NCI-H510A treated with DMSO at 0.1 percent for 48 hours (cell line): ENCODE measurements at regions not wholly inside any gene's neighbourhood (a gene's known extent, or its start where the extent isn't known, plus 50 kb on each side); places are given as distances from the start of the nearest gene placed in this dataset.

ENCODE experiments used
- DNase-seq: peaks from one replicate; lab custom pipeline; 2025; lab: John Stamatoyannopoulos, UW

DNA sequence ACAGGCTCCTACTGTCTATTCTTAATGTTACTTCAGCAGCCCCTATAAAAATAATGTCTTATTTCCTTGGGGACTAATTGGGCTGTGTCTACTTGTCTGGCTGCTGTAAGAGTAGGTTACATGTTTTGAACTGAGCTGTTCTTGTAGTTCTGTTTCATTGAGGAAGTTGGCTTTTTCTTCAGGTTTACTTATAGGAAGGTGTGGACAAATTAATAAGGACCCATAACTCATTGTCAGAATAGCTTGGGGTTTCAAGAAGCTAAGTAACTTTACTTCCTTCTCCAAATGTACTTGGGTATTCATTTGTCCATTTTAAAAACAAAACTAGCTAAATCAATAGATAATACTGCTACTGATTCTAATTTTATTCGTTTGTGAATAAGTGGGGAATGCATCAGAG lies 487.2 kb downstream of the FAT4 start:
- no peak for DNase-seq

- no peak for DNase-seq
These were observed 493.3 kb downstream of the FAT4 start for GRCh38 chr4:125808022-125808421.

DNA sequence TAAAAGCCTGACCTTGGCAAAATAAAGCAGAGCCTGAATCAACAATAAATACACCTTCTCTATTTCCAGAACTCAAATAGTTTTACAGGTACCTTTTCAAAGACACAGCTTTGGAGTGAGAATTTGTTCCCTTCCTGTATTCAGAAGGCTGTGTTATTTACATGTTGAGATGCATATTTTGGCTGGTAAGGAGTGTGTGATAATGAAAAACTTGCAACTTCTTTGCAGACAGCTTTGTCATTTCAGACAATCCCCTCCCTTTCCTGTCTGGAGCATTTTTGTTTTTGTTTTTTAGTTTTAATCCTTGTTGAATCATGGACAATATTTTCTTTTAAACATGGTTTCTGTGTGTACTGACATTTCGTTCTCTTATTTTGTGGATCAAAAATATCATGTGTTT lies 493.8 kb downstream of the FAT4 start:
- no peak for DNase-seq

- no peak for DNase-seq
These were observed 497.1 kb downstream of the FAT4 start for GRCh38 chr4:125811892-125812291.

DNA sequence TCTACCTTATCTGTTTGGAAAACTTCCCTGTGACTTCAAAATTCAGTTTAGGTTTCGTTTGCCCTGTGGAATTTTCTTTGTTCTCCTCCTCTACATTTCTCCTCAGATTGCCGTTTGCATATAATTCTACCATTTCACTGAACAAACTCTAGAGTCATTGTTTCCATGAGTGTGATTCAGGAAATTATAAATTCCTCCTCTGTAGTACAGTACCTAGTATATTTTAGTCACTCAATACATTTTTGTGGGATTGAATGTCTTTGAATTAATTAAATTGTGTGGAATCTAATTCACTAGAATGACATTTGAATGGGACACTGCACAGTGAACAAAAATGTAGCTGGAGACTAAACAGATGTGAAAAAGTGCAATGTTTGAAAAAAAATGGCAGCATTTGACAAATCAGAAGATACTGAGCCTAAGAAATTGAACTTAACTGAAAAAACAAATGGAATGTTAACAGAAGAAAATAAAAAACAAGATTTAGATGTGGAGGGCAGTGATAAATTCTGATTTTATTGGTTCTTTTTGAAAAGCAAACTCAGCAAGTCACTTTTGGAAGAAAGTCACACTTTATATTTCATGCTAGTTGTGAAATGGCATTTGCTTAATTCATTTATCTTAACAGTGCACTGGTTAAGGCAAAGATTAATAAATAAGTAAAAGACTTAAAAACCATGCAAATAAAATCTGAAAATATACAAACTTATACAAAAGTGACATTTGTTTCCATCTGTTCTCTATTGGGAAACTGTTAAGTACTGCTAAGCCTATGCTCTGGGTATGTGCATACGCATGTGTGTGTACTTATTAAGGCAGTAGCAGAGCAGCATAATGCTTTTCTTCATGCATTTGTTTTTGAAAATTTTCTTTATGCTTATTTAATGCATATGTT lies 512.3 kb downstream of the FAT4 start:
- no peak for DNase-seq

DNA sequence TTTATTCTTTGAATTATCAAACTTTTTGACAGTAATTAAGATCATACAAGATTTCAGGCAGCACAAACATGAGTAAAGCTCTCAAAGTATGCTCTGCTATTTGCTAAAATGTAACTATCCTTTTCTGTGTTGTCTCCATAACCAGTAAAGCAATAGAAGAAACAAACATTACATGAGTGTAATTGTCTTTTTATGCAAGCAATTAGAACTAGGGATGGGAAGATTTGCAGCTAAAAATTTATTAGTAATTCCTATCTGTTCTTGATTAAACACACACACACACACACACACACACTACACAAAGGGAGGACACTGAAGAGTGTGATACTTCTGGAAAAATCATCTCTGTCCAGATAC lies 512.9 kb downstream of the FAT4 start:
- DNase-seq, result no peak

DNA sequence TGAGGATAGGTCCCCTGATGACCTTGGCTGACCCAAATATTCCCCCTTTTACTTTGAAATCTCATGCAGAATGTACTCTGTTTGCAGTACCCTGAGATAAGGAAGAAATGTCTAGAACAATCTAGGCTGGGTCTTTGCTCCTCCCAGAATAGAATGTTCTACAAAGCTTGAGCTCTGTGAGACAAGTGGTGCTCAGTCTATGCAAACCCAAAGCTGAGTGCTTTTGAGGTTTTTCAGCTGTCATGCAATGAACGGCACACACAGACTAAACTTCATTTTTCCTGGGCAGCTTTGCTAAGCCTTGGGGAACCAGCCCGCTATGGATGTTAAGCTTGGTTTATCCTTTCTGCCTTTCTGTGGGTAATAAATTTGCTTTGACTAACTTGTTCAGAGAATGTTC lies 513.6 kb downstream of the FAT4 start:
- no peak for DNase-seq

GRCh38 chr4:125832161-125832560 lies 517.4 kb downstream of the FAT4 start:
- DNase-seq, result no peak

DNA sequence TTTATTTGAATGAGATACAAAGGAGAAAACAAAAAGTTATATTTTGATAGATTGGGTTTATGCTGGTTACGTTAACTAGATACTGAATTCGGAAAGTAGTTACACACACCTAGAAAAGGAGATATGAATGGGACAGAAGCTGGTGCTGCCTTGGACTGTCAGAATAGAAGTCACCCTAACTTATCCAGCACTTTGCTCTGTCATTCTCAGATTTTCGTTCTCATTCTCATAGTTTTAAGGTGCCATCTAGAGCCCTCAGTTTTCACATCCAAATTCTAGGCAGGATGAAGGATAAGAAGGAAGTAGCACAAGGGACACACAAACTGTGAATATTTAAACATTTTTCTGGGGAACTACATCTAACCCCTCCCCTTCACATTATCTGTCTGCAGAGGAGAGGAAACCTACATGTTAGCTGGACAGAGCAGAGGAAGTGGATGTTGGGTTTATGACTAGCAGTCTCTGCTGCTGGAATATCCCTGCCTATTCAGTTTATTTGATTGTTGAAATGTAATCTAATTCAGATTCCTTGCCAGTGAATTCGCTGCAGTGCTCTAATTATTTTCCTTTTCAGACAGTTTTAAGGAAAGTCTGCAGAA lies 521.9 kb downstream of the FAT4 start:
- DNase-seq, result no peak

GRCh38 chr4:125837493-125838201 lies 522.9 kb downstream of the FAT4 start:
- DNase-seq, result no peak

DNA sequence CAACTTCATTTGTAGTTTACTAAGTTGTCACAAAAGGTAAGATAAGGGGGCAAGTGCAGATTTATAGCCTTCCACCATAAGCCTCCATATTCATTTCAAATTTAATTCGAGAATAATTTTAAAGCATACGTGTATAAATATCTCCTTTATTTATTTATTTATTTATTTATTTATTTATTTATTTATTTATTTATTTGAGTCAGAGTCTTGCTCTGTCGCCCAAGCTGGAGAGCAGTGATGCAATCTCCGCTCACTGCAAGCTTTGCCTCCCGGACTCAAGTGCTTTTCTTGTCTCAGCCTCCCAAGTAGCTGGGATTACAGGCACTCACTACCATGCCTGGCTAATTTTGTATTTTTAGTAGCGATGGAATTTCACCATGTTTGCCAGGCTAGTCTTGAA lies 523.4 kb downstream of the FAT4 start:
- DNase-seq, result no peak

GRCh38 chr4:125838924-125839323 lies 524.2 kb downstream of the FAT4 start:
- no peak for DNase-seq

DNA sequence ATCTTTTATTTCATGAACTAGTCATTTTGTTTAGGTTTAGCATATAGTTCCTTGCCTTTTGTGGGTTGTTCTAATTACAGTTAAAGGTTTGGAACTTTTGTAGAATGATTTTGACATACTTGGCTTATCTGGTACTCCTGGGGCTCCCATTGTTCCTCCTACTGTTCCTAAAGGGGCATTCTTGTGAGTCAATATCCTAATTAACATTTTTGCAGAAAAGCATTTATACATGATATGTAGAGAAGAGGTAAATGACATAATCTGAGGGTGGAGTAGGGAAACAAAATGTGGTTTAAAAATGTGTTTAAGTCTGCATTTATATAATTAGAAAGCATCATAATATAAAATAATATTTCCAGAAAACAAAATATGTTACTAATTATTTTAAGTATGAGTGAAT lies 529.2 kb downstream of the FAT4 start:
- no peak for DNase-seq

DNA sequence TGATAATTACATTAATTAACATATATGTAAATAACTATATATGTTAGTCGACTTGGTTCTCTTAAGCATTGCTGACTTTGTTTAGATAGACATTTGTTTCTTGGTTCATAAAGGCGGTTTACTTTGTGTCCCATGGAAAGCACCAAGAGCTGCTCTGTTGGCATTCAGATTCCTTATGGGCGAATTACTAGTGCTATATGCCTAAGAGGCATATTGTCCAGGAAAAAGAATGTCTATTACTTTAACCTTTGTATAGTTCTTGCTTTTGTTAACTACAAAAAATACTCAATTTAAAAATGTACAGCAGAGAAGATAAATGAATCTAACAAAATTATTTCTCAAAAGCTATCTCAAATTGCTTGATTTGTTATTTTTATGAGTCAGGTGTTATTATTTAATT lies 532.8 kb downstream of the FAT4 start:
- DNase-seq, result no peak

DNA sequence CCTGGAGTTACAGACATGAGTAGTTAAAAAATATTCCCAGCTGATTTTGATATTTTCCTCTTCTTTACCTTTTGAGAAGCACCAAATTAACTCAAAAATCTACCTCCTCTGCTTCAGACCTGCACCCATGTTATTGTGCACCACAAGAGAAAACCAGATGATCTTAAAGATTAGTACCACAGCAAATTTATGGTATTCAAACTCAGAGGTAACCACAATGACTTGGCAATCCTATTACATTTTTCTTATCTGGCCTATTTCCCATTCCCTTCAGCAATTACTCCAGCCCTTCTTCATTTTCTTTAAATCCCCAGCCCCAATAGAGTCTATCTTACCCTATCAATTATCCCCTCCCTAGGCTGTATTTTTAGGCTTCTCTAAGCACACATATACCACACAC lies 535.1 kb downstream of the FAT4 start:
- DNase-seq, result no peak

- DNase-seq, result no peak
These were observed 577.0 kb downstream of the FAT4 start for GRCh38 chr4:125891597-125892258.

DNA sequence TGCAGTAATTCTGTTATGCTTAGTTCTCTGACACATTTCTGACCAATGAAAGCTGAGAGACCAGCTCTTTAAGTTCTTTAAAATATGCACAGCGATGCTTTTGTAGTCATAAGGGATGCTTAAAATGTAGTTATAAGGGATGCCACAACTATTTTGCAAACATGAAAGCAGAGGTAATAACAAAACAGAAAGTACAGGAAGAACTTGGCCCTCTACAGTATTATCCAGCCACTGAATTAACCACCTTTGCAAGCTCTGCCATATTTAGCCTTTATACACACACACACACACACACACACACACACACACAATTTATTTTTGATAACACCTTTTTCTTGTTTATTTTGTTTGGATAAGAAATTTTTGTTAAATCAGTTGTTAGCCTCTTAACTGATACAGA lies 590.0 kb downstream of the FAT4 start:
- no peak for DNase-seq

- DNase-seq, result no peak
These were observed 596.3 kb downstream of the FAT4 start for GRCh38 chr4:125911058-125911457.

GRCh38 chr4:125911481-125911880 lies 596.7 kb downstream of the FAT4 start:
- DNase-seq, result no peak

DNA sequence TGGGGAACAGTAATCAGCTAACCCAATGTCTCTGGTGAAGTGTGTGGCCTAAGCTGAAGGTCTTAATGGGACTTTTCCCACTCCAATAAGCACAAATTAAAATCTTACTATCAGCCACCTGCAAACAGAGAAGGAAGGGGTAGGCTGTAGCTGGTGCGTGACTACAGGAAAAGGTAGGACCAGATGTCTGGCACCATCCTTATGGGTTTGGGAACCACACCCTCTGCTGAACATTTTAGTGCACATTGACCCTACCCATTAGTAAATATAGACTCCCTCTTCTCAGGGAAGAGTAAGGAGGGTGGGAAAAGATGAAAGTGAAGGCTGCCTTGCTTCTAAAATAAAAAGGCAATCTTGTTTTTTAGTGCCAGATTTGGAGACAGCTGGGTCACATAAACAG lies 602.8 kb downstream of the FAT4 start:
- no peak for DNase-seq

DNA sequence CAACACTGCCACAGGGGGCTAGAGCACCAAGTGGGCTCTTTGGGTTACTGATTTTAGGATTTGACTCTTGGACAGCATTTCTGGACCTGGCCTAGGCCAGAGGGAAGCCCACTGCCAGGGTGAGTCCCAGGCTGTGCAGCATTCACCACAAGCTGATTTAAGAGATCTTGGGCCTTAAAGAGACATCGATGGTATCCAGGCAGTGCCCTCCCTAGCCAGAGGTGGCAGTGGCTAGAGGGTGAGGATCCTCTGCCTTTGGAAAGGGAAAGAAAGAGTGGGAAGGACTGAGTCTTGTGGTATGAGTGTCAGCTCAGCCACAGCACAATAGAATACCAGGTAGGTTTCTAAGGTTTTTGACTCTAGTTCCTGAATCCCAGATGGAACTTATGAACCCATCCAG lies 613.9 kb downstream of the FAT4 start:
- no peak for DNase-seq

DNA sequence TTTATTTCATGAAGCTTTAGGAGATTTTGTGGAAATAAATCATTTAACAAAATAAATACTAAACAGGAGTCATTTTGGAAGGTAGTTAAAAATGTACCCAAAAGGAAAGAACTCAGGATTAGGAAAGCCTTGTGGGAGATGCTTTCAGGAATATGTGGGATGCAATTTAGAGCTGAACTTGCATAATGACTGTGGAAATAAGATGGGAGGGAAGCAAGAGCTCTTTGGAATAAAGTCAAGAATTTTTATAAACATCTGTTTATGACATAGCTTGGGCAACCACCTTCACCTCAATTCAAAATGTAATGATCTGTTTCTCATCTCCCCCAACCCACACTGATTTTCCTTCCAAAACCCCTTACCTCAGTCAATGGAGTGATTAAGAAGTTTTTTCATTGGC lies 623.8 kb downstream of the FAT4 start:
- no peak for DNase-seq

DNA sequence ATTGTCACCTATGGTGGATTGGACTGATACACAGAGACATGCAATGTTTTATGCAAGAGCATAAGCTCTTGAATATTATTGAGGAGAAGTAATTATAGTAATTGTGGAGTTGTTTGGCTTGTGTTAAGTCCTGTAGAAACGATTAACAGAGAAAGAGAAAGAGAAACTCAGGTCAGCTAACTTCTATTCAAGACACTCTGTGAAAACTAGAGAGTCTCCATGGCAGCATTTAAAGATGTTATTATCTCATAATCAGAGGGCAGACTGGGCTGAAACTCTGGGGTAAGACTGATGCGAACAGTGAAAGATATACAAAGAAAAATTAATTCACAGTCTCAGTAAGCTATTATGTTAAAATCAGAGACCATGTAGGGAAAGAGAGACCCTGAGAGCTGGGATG lies 625.7 kb downstream of the FAT4 start:
- no peak for DNase-seq
